ENCODE measurements at regions not wholly inside any gene's neighbourhood (a gene's known extent, or its start where the extent isn't known, plus 50 kb on each side); places are given as distances from the start of the nearest gene placed in this dataset.

- DNase-seq: no peak
These were observed 63.2 kb upstream of the GALNT9 start for GRCh38 chr12:132392389-132393244.

GRCh38 chr12:132391326-132392041, 62.1 kb upstream of the GALNT9 start:
- DNase-seq: no peak

GRCh38 chr12:132390287-132391076, 61.1 kb upstream of the GALNT9 start:
- no peak for DNase-seq

DNA sequence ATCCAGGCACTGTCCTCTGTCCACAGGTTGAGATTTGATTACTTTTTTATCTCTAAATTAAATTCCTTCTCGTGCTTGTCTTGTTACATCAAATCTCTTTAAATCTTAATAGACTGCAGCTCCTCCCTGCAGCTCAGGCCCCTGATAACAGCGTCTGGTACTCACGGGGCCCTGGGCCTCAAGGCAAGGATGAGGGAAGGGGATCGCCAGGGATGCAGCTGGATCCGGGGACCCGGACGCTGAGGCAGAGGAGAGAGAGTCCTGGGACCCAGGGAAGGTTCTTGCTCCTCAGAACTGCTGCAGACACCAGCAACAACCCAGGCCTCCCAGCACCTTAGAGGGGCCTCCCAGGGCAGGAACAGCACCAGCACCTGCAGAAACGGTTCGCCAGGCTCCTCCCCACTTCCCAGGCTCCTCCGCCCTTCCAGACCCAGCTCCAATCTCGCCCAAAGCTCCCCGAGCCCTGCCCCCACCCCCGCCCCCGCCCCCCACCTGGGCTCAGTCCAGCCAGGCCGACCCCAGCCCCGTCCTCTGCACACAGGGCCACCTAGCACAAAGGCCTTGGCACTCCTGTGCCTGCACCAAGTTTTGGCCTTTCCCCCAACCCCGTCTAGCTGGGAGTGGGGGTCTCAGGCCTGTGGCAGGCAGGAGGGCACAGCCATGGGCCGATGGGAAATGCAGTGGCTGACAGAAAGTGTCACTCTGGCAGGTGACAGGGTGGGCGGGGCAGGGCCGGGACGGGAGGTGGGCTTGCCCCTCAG, 60.3 kb upstream of the GALNT9 start:
- no peak for DNase-seq

DNA sequence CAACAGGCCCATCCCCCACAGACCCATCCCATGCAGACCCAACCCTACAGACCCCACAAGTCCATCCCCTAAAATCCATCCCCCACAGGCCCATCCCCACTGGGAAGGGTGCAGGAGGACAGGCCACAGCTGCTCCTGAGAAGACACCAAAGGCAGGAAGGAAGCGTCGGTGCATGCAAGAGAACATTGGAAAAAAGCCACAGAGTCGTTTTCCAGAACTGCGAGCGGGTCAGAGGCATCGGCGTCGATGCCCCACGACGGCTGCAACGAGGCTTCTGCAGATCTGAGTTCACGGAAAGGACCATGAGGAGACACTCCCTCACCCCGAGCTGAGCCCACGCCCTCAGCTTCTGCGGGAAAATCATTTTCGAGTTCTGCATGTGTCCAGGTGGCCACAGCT, 59.6 kb upstream of the GALNT9 start:
- no peak for DNase-seq

GRCh38 chr12:132388379-132389015, 59.1 kb upstream of the GALNT9 start:
- DNase-seq: no peak

DNA sequence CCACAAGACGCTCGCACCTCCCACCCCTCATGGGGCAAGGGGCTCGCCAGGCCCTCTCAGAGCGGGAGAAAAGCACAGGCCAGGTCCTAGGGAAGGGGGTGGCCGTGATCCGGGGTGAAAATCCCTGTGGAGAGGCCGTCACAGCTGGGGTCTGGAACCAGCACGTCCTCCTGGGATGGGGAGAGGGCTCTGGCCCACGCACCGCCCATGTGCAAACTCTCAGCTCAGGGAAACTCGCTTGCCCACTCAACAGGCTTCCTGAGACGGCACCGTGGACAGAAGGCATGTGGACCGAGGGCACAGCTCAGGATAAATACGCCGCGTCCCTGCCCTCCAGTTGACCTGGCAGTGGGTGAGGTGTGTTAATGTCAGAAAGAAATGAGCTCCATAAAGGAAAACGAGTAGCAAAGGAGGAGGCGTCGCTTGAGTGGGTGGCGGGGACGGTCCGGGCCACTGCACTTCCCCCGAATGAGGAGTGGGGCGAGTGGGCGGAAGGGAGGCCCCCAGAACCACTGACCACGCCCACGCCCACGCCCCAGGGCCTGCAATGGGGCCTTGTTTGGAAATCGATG, 57.6 kb upstream of the GALNT9 start:
- no peak for DNase-seq

GRCh38 chr12:132385923-132386751, 56.7 kb upstream of the GALNT9 start:
- DNase-seq: no peak

DNA sequence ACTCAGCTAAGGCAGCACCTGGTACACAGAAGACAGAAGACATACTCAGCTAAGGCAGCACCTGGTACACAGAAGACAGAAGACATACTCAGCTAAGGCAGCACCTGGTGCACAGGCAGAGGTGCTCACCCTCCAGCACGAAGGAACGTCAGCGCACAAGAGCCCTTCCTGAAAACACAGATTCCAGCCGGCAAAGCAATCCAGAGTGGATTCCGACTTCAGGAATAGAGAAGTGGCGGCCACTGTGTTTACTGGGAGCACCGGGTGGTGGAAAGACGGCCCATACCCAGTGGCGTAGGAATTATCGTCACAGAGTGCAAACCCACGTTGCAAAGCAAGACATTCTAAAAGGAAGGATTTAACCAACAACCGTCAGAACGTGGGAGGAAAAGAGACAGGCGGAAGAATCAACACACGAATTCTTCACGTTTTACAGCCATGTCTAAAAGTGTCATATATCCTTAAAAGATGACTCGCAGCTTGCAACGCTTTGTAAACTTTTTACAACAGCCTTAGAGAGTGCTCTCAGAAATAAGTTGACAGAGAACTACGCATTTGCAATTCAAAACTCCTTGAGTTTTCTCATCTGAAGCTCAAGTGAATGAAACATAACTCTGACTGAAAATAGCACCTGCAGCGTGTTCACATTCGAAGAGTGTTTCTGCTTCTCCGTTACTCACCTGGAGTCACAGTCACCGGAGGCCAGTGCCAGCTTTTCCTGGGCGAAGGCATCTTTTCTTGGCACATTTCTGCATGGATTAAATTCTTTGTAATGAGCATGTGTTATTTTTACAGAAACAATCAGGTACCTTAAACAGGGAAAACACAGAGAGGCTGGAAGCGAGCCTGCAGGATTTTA, 55.8 kb upstream of the GALNT9 start:
- no peak for DNase-seq

DNA sequence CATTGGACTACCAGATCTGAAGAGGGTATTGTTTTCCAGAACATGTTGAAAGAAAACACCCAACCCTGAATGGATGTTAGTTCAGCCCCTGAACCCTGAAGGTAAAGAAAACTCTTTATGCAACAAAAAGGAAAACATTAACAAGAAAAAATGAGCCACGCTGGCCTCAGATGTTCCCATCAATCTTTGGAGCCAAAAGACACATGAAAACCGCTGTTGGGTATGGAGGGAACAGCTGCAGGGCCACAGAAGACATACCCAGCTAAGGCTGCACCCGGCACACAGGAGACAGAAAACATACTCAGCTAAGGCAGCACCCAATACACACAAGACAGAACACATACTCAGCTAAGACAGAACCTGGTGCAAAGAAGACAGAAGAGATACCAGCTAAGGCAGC, 51.3 kb upstream of the GALNT9 start:
- DNase-seq: no peak

- DNase-seq: no peak
These were observed 50.6 kb upstream of the GALNT9 start for GRCh38 chr12:132379996-132380395.

- no peak for DNase-seq
These were observed 50.2 kb upstream of the GALNT9 start for GRCh38 chr12:132379576-132379975.
